GM19395 (cell line): ENCODE measurements at regions not wholly inside any gene's neighbourhood (a gene's known extent, or its start where the extent isn't known, plus 50 kb on each side); places are given as distances from the start of the nearest gene placed in this dataset.
"Not testable (repeated sequence)": the region's sequence is repeated elsewhere in the genome, so short reads cannot be mapped to it uniquely, and the experiment has no call there.

Experiments
- ATAC-seq: cut with Tn5 transposase; IDR thresholded peaks from one replicate; pipeline ENCODE4 v1.9.1; 2021; ENCODE audit warnings: mild to moderate bottlenecking, moderate library complexity; ENCODE audit not compliant: unreplicated experiment

- ATAC-seq: no peak
Observed at GRCh38 chr12:83985084-83985483, 927.5 kb downstream of the SLC6A15 start.

DNA sequence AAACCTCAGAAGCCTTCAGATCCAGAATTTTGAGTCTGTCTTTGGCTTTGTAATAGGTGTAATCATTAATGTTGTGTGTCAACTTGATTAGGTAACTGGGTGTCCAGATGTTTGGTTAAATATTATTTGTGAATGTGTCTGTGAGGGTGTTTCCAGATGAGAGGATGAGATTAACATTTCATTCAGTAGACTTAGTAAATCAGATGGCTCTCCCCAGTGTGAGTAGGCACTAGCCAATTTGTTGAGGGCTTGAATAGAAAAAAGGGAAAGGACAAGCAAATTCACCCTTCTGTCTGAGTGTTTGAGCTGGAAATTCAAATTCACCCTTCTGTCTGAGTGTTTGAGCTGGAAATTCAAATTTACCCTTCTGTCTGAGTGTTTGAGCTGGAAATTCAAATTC is 932.2 kb downstream of the SLC6A15 start:
- no peak for ATAC-seq

- ATAC-seq: no peak
Observed at GRCh38 chr12:83979785-83980184, 932.8 kb downstream of the SLC6A15 start.

- ATAC-seq: no peak
Observed at GRCh38 chr12:83971781-83972180, 940.8 kb downstream of the SLC6A15 start.

- no peak for ATAC-seq
Observed at GRCh38 chr12:83960767-83961166, 951.8 kb downstream of the SLC6A15 start.

- ATAC-seq: no peak
Observed at GRCh38 chr12:83958997-83959396, 953.6 kb downstream of the SLC6A15 start.

GRCh38 chr12:83954956-83955601 is 957.5 kb downstream of the SLC6A15 start:
- ATAC-seq: no peak

DNA sequence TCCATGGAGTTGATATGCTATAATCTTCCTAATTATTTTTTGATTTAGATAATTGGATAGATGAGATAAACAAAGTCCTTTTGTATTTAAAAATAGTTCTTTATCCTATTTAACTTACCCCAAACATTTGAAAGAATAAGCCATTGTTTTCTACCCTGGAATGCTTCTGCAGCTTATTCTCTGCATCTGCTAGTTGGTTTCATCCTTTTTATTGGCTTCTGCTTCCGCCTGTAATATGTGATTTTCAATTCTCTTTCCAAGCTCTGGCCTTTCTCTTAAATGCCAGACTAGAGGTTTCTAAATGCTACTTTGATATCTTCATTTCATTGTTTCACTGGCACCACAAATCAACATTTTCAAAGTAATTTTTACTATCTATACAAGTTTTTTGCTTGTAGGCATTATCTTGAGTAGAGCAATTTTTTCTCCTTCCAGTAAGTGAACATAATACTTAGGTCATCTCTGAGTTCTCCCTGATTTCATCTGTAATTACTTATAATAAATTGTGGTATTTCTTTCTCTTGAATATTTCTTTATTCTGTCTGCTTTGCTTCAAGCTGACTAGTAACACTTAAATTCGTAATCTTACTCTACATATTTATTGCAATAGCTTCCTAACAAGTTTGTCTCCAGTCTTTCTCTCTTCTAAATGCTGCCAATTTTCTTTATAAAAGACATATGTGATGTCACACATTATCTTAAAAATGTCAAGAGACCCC is 958.4 kb downstream of the SLC6A15 start:
- no peak for ATAC-seq

GRCh38 chr12:83945871-83946270 is 966.7 kb downstream of the SLC6A15 start:
- no peak for ATAC-seq

DNA sequence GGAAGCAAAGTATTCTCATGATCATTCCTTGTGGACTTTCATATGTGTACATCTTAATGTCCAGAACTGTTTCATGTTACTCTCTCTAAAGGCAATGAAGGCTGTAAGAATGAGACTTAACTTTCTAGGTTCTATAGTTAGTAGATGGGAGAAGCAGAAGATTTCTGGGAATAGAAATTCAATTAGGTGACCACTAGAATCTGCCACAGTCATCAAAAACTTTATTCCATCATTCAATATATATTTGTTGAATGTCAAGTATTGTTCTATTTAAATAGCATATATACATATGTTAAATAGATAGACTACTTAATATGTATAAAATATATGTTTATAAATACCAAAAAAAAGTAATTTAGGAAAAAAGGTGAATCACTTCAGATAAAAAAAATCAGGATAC is 972.9 kb downstream of the SLC6A15 start:
- no peak for ATAC-seq

- no peak for ATAC-seq
Observed at GRCh38 chr12:83933615-83934014, 979.0 kb downstream of the SLC6A15 start.

GRCh38 chr12:83932011-83932410 is 980.6 kb downstream of the SLC6A15 start:
- no peak for ATAC-seq

DNA sequence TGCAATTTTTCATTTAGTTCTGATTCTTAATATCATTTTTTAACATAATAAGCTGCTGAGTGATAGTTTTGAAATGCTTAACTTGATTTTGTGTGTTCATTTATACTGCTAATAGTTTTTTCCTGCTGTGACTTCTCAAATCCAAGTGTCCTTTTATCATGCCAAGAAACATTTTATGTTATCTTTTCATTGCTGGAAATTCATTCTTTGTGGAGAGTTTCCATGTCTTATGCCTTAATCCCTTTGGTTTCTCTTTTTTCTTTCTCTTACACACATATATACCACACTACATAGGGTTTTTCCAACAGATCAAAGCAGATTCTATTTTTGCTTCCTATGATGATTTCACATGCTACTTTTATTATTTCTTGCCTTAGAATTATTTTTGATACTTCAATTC is 981.1 kb downstream of the SLC6A15 start:
- no peak for ATAC-seq

- ATAC-seq: not testable (repeated sequence)
Observed at GRCh38 chr12:83929792-83930191, 982.8 kb downstream of the SLC6A15 start.

DNA sequence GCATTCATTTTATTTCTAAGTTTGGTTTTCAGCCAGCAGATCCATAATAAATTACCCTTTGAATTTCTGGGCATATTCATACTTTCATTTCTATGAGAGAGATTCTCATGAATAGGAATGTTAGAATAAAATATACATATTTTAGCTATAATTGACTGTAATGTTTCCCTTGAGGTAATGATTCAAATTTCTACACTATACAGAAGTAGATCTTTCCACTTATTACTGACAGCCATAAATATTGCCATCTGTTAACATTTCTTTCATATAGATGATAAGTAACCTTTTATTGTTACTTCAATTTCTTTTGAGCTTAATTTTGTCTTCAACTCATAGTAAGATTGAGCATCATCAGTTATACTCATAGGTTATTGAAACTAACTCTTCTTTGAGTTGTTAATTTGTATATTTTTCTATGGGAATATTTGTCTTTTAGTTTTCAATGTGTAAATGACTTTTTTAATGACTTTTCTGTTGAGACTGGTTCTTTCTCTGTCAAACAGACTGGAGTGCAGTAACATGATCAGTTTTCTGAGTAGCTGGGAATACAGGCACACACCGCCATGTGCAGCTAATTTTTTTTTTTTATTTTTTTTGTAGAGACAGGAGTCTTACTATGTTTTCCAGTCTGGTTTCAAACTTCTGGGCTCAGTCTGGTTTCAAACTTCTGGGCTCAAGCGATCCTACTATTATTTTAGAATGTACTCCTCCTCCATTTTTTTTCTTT is 991.6 kb downstream of the SLC6A15 start:
- ATAC-seq: no peak

DNA sequence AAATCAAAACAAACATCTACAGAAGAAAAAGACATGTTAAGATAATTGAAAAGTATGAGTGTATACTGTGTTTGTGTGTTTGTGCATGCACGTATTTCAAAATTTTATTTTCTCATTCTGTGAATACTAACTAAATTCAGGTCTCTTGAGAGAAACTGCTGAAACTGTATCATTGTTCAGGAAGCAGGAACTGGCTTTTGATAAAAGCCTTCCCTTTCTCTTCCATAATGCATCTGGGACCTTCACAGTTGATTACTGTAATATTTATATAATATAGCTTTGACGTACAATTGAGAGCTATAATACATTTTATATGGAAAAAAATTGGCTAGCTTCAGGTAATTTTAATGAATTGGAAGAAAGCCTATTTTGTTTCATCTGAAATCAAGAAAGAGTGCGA is 993.5 kb downstream of the SLC6A15 start:
- no peak for ATAC-seq

DNA sequence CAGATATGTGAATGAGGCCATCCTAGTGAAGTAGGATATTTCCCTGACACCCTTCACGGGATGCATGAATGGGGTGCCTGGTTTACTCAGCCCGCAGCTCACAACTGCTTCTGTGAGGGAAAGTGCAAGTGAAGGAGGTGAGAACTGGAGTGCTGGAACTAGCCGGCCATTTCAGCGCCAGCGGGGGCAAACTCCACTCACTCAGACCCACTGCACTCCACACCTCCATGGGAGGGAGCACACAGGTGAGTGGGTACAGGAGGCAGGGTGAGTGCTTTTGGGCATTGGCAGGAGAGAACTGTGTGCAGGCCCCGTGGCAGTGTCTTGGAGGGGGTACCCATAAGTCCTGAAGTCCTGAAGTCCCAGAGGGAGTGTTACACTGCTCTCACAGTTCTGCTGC is 1008.4 kb downstream of the SLC6A15 start:
- ATAC-seq: no peak

GRCh38 chr12:83896416-83896815 is 1016.2 kb downstream of the SLC6A15 start:
- no peak for ATAC-seq

DNA sequence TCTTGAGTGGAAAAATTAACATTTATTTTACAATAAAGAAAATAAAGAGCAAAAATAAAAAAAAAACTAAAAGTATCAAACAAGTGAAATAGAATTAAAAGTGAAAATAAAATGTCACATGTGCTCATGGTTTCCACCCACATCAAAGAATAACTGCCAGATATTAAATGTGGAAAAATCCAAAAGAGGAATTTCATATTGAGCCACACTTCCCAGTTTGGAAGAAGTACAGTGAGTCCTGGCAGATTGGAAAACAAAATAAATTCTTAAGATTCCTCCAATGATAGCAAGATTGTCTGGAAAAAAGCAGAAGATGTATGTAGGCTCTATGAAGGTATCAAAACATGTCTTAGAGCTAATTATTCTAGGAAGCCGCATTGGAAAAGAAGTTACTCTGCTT is 1019.5 kb downstream of the SLC6A15 start:
- ATAC-seq: no peak

DNA sequence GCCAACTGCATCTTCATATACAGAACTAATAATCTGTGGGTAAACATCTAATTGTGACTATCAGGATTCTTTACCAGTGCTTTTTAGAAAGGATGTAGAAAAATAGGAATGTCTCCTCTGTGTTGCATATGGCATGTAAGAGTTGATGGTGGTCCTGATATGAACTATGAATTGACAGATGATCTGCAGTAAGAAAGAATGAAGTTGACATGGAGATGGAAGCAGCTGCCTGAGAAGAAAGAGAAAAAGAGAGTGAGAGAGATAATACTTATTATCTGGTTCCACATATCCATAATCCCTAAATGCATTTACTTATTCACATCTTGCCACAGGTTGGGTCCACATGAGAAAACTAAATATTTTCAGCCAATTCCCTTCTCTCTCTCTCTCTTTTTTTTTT is 1022.9 kb downstream of the SLC6A15 start:
- no peak for ATAC-seq

- ATAC-seq: no peak
Observed at GRCh38 chr12:83886479-83886878, 1026.1 kb downstream of the SLC6A15 start.
